22Rv1 (cell line): ENCODE measurements at regions not wholly inside any gene's neighbourhood (a gene's known extent, or its start where the extent isn't known, plus 50 kb on each side); places are given as distances from the start of the nearest gene placed in this dataset.

ENCODE experiments used
- H3K27ac ChIP-seq: fragments of 450-650 bp; 2 replicates; pipeline ENCODE4 v1.5.1; 2017
- ZFX ChIP-seq: fragments of 450-650 bp; IDR thresholded peaks from 2 replicates; pipeline ENCODE4 v1.6.1; 2017; ENCODE audit warnings: antibody characterized with exemption, borderline replicate concordance
- TF ChIP-seq, protein P1 (sequence below): fragments of 450-650 bp; IDR thresholded peaks from 2 replicates; pipeline ENCODE4 v1.5.1; 2017; ENCODE audit warnings: mild to moderate bottlenecking

- TF ChIP-seq, protein P1, sequence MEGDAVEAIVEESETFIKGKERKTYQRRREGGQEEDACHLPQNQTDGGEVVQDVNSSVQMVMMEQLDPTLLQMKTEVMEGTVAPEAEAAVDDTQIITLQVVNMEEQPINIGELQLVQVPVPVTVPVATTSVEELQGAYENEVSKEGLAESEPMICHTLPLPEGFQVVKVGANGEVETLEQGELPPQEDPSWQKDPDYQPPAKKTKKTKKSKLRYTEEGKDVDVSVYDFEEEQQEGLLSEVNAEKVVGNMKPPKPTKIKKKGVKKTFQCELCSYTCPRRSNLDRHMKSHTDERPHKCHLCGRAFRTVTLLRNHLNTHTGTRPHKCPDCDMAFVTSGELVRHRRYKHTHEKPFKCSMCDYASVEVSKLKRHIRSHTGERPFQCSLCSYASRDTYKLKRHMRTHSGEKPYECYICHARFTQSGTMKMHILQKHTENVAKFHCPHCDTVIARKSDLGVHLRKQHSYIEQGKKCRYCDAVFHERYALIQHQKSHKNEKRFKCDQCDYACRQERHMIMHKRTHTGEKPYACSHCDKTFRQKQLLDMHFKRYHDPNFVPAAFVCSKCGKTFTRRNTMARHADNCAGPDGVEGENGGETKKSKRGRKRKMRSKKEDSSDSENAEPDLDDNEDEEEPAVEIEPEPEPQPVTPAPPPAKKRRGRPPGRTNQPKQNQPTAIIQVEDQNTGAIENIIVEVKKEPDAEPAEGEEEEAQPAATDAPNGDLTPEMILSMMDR = no peak
- no peak for TF ChIP-seq ZFX
- no peak overlapping the region for H3K27ac ChIP-seq
Observed at GRCh38 chr11:127567237-127567932, 566.8 kb upstream of the KIRREL3 start.

- no peak overlapping the region for H3K27ac ChIP-seq
- TF ChIP-seq ZFX = no peak
- TF ChIP-seq, protein P1 = no peak
Observed at GRCh38 chr11:127564810-127565209, 564.2 kb upstream of the KIRREL3 start.

- TF ChIP-seq, protein P1 = no peak
- TF ChIP-seq ZFX = no peak
Observed at GRCh38 chr11:127559978-127560377, 559.4 kb upstream of the KIRREL3 start.

DNA sequence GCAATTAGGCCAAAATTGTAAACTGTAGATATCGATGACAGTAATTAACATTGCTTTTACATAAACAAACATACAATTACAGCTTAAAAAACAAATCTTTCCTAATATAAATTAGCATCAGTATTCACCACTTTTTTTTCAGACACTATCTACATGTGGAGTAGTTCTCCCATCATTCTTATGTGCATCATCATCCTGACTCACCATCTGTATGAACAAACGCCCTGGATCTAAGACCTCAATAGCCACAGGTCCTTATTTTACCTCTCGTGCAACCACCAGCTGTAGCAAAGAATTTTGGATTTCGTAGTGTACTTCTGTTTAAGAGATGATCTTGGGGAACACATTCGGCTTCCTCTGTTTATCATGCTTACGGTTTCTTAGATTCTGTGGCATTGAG lies 551.9 kb upstream of the KIRREL3 start:
- H3K27ac ChIP-seq = no peak overlapping the region
- no peak for TF ChIP-seq ZFX

More at GRCh38 chr11:127559978-127560377, 559.4 kb upstream of the KIRREL3 start:
- H3K27ac ChIP-seq = no peak overlapping the region

GRCh38 chr11:127531167-127531566 lies 530.6 kb upstream of the KIRREL3 start:
- TF ChIP-seq, protein P1 = no peak
- no peak for TF ChIP-seq ZFX
- H3K27ac ChIP-seq = no peak overlapping the region

GRCh38 chr11:127528297-127528696 lies 527.7 kb upstream of the KIRREL3 start:
- no peak for TF ChIP-seq ZFX
- TF ChIP-seq, protein P1 = no peak
- H3K27ac ChIP-seq = no peak overlapping the region

DNA sequence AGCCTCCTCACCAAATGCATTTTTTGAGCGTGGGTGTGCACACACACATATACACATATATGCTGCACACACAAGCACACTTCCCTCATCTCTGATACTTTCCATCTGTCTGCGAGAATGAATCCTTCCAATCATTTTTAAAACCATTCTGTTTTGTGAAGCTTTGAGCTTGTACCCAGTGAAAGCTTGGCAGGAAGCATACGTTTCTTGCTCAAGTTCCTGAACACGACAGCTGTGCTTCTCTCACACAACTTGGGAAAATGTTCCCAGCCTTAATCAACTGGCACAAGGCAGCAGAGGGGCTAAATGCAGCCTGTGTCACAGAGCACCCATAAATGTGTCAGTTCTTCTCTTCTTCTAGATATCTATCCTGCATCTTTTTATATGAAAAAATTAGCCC lies 524.0 kb upstream of the KIRREL3 start:
- no peak overlapping the region for H3K27ac ChIP-seq
- TF ChIP-seq, protein P1 = no peak
- TF ChIP-seq ZFX = no peak

GRCh38 chr11:127521413-127521812 lies 520.8 kb upstream of the KIRREL3 start:
- no peak overlapping the region for H3K27ac ChIP-seq
- TF ChIP-seq ZFX = no peak
- TF ChIP-seq, protein P1 = no peak
